ENCODE measurements at regions not wholly inside any gene's neighbourhood (a gene's known extent, or its start where the extent isn't known, plus 50 kb on each side); places are given as distances from the start of the nearest gene placed in this dataset.

- Mint-ChIP-seq H3K4me3 (no peak overlapping the region), H3K4me1 (ENCODE audit: low read depth in 2 of 2) (no peaks in the 10 kb centered on the region), H3K27ac (no peak overlapping the region), H3K36me3 (peaks cover 5% of the 10 kb centered on the region), H3K9me3 (peaks cover 11% of the 10 kb centered on the region), H3K27me3 (no peaks in the 10 kb centered on the region)
- ATAC-seq, result no peak
- DNase-seq (ENCODE audit: low spot score), result no peak
Measured at GRCh38 chr2:186274936-186275575, 211.0 kb upstream of the ZC3H15 start.

GRCh38 chr2:186276909-186277308 lies 209.2 kb upstream of the ZC3H15 start:
- Mint-ChIP-seq H3K27me3 (no peaks in the 10 kb centered on the region), H3K4me1 (ENCODE audit: low read depth in 2 of 2) (no peaks in the 10 kb centered on the region), H3K4me3 (no peak overlapping the region), H3K36me3 (peaks cover 12% of the 10 kb centered on the region), H3K9me3 (peaks cover 15% of the 10 kb centered on the region), H3K27ac (no peak overlapping the region)
- no peak for ATAC-seq
- no peak for DNase-seq (ENCODE audit: low spot score)

DNA sequence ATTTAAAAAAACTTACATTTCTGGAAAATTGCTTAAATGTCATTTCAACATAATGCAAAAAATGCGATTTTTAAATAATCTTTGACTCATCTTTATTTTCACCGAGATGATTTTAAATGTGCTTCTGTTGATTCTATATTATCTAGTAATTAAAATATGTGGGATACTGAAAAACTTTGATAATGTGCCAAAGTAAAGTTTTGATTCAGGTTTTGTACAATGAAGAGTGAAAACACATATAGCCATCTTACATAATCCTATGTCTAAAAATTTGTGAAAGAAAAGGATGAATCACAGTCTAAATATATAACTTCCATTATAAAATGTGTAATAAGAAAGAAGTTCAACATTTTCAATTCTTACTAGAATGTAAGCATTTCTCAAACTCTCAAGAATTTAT lies 204.3 kb upstream of the ZC3H15 start:
- ATAC-seq, result no peak
- H3K4me3 Mint-ChIP-seq, result no peak overlapping the region

GRCh38 chr2:186294248-186294888 lies 191.7 kb upstream of the ZC3H15 start:
- Mint-ChIP-seq H3K4me1 (ENCODE audit: low read depth in 2 of 2) (no peaks in the 10 kb centered on the region), H3K9me3 (peaks cover 18% of the 10 kb centered on the region), H3K4me3 (no peak overlapping the region), H3K27ac (no peak overlapping the region), H3K36me3 (no peaks in the 10 kb centered on the region), H3K27me3 (no peaks in the 10 kb centered on the region)
- DNase-seq (ENCODE audit: low spot score) (no peak), ATAC-seq (no peak)

More for the DNA sequence above, 204.3 kb upstream of the ZC3H15 start:
- Mint-ChIP-seq H3K9me3 (peaks cover 7% of the 10 kb centered on the region), H3K27ac (no peak overlapping the region), H3K4me1 (ENCODE audit: low read depth in 2 of 2) (no peaks in the 10 kb centered on the region), H3K36me3 (peaks cover 7% of the 10 kb centered on the region), H3K27me3 (no peaks in the 10 kb centered on the region)
- no peak for DNase-seq (ENCODE audit: low spot score)

DNA sequence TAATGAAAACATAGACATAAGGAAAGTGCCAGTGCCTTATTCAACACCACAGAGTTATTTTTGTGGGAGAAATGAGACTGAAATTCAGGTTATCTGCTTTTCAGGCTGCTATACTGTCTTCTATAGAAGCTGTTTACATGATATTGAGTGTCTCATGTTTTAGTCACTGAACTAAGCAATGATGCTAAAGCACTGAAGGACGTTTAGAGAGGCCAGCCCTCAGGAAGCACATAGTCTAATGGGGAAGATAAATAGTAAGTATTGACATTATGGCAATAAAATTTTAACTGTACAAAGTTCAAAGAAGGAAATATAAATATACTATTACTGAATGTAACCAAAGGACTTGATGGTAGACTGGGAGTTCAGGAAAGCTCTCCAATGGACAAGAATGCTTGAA lies 186.4 kb upstream of the ZC3H15 start:
- Mint-ChIP-seq H3K9me3 (peaks cover 26% of the 10 kb centered on the region), H3K36me3 (peaks cover 6% of the 10 kb centered on the region), H3K27me3 (no peaks in the 10 kb centered on the region), H3K27ac (no peak overlapping the region), H3K4me1 (ENCODE audit: low read depth in 2 of 2) (no peaks in the 10 kb centered on the region), H3K4me3 (no peak overlapping the region)
- ATAC-seq (no peak), DNase-seq (ENCODE audit: low spot score) (no peak)

GRCh38 chr2:186302263-186302662 lies 183.8 kb upstream of the ZC3H15 start:
- Mint-ChIP-seq H3K36me3 (peaks cover 12% of the 10 kb centered on the region), H3K4me1 (ENCODE audit: low read depth in 2 of 2) (no peaks in the 10 kb centered on the region), H3K9me3 (peaks cover 23% of the 10 kb centered on the region), H3K27me3 (no peaks in the 10 kb centered on the region), H3K4me3 (no peak overlapping the region), H3K27ac (no peak overlapping the region)
- no peak for DNase-seq (ENCODE audit: low spot score)
- no peak for ATAC-seq

GRCh38 chr2:186303091-186303490 lies 183.0 kb upstream of the ZC3H15 start:
- H3K27me3 Mint-ChIP-seq, result no peaks in the 10 kb centered on the region
- no peak overlapping the region for H3K27ac Mint-ChIP-seq
- DNase-seq (ENCODE audit: low spot score) (no peak), ATAC-seq (no peak)
- no peaks in the 10 kb centered on the region for H3K4me1 Mint-ChIP-seq (ENCODE audit: low read depth in 2 of 2)
- H3K36me3 Mint-ChIP-seq, result peaks cover 12% of the 10 kb centered on the region
- no peak overlapping the region for H3K4me3 Mint-ChIP-seq
- peaks cover 23% of the 10 kb centered on the region for H3K9me3 Mint-ChIP-seq

GRCh38 chr2:186304064-186304463 lies 182.0 kb upstream of the ZC3H15 start:
- H3K27me3 Mint-ChIP-seq, result no peaks in the 10 kb centered on the region
- H3K36me3 Mint-ChIP-seq, result peaks cover 12% of the 10 kb centered on the region
- no peak overlapping the region for H3K4me3 Mint-ChIP-seq
- no peak overlapping the region for H3K27ac Mint-ChIP-seq
- no peaks in the 10 kb centered on the region for H3K4me1 Mint-ChIP-seq (ENCODE audit: low read depth in 2 of 2)
- no peak for ATAC-seq
- H3K9me3 Mint-ChIP-seq, result peaks cover 15% of the 10 kb centered on the region
- DNase-seq (ENCODE audit: low spot score), result no peak

DNA sequence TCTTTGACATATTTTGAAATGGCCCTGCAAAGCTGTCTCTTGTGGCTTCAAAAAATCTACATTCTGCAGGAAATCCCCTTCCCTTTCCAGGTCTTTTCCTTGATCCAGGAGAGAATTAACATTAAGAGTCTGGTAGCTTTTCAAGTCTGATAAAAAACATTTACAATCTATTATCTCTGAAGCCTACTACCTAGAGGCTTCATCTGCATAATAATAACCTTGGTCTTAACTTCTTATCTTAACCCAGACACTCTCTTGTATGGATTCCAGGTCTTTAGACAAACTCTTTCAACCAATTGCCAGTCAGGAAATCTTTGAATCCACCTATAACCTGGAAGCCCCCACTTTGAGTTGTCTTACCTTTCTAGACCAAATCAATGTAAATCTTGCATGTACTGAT lies 179.3 kb upstream of the ZC3H15 start:
- Mint-ChIP-seq H3K27me3 (no peaks in the 10 kb centered on the region), H3K9me3 (peaks cover 12% of the 10 kb centered on the region), H3K4me1 (ENCODE audit: low read depth in 2 of 2) (no peaks in the 10 kb centered on the region), H3K27ac (no peak overlapping the region), H3K36me3 (peaks cover 12% of the 10 kb centered on the region), H3K4me3 (no peak overlapping the region)
- DNase-seq (ENCODE audit: low spot score) (no peak), ATAC-seq (no peak)

DNA sequence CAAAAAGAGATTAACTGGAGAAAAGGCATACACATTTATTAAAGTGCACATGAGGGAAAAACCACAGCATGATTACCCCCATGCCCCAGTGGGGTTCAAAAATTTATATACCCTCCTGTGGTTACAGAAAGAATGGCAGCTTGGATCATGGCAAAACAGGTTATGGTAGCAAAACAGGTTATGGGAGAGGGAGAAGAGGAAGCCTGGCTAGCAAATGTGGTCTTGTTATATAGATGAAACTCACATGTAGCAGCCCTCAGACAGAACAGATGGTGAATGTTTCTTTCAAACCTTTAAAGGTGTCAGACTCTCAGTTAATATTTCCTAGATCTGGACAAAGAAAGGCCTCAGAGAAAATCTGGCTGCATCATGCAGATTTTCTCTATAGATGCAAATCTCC lies 178.2 kb upstream of the ZC3H15 start:
- no peak overlapping the region for H3K27ac Mint-ChIP-seq
- ATAC-seq (no peak), DNase-seq (ENCODE audit: low spot score) (no peak)
- H3K36me3 Mint-ChIP-seq, result peaks cover 23% of the 10 kb centered on the region
- H3K9me3 Mint-ChIP-seq, result peaks cover 12% of the 10 kb centered on the region
- no peaks in the 10 kb centered on the region for H3K27me3 Mint-ChIP-seq
- H3K4me1 Mint-ChIP-seq (ENCODE audit: low read depth in 2 of 2), result no peaks in the 10 kb centered on the region
- H3K4me3 Mint-ChIP-seq, result no peak overlapping the region

- H3K27me3 Mint-ChIP-seq, result no peaks in the 10 kb centered on the region
- no peak overlapping the region for H3K4me3 Mint-ChIP-seq
- peaks cover 23% of the 10 kb centered on the region for H3K36me3 Mint-ChIP-seq
- H3K4me1 Mint-ChIP-seq (ENCODE audit: low read depth in 2 of 2), result no peaks in the 10 kb centered on the region
- DNase-seq (ENCODE audit: low spot score) (no peak), ATAC-seq (no peak)
- no peak overlapping the region for H3K27ac Mint-ChIP-seq
- H3K9me3 Mint-ChIP-seq, result peaks cover 12% of the 10 kb centered on the region
Measured at GRCh38 chr2:186308347-186308746, 177.7 kb upstream of the ZC3H15 start.

- H3K27ac Mint-ChIP-seq, result no peak overlapping the region
- H3K36me3 Mint-ChIP-seq, result peaks cover 33% of the 10 kb centered on the region
- no peaks in the 10 kb centered on the region for H3K4me1 Mint-ChIP-seq (ENCODE audit: low read depth in 2 of 2)
- H3K27me3 Mint-ChIP-seq, result no peaks in the 10 kb centered on the region
- no peak for DNase-seq (ENCODE audit: low spot score)
- H3K4me3 Mint-ChIP-seq, result no peak overlapping the region
- ATAC-seq, result no peak
- H3K9me3 Mint-ChIP-seq, result peaks cover 8% of the 10 kb centered on the region
Measured at GRCh38 chr2:186309901-186310300, 176.2 kb upstream of the ZC3H15 start.

DNA sequence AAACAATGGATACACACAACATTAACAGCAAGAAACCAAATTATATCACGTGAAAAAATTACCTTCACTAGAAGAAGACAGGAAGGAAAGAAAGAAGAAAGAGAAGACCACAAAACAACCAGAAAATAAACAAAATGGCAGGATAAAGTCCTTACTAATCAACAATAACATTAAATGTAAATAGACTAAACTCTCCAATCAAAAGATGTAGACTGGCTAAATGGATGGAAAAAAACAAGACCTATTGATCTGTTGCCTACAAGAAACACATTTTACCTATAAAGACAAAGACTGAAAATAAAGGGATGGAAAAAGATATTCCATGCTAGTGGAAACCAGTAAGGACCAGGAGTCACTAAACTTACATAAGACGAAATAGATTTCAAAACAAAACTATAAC lies 167.0 kb upstream of the ZC3H15 start:
- ATAC-seq, result no peak
- peaks cover 27% of the 10 kb centered on the region for H3K9me3 Mint-ChIP-seq
- H3K36me3 Mint-ChIP-seq, result peaks cover 38% of the 10 kb centered on the region
- H3K4me3 Mint-ChIP-seq, result no peak overlapping the region
- no peak for DNase-seq (ENCODE audit: low spot score)
- H3K27me3 Mint-ChIP-seq, result no peaks in the 10 kb centered on the region
- H3K4me1 Mint-ChIP-seq (ENCODE audit: low read depth in 2 of 2), result no peaks in the 10 kb centered on the region
- H3K27ac Mint-ChIP-seq, result no peak overlapping the region

DNA sequence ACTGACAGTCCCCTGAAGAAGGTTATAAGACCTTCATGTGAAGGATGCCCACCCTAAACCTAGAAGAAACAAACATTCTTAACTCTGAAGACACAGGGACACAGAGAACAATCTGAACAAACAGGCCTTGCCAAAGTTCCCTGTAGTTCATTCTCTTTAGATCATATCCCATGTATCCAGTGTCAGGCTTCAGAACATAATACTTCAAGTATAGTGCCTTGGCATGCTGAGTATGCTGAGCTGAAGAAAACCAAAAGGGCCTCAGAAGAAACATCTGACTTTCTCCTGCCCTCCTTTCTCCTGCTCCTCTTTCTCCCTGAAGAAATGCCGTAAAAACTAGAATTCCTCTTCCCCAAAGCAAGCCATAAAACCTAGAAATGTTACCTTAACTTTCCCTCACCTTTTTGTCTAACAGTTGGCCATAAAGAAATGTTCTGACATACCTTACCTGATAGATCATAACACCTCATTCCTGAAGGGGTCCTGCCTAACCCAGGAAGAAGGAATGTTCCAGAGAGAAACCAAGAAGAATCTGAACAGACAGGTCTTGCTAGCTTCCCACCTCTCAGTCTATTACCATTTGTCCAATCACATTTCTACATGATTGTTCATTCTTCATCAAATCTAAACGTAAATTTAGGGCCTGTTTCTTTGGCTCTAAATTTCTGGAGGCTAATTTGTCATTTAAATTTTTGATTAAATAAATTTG lies 160.1 kb upstream of the ZC3H15 start:
- Mint-ChIP-seq H3K4me1 (ENCODE audit: low read depth in 2 of 2) (no peaks in the 10 kb centered on the region), H3K27ac (no peak overlapping the region), H3K36me3 (peaks cover 6% of the 10 kb centered on the region), H3K27me3 (no peaks in the 10 kb centered on the region), H3K9me3 (peaks cover 10% of the 10 kb centered on the region), H3K4me3 (no peak overlapping the region)
- DNase-seq (ENCODE audit: low spot score) (no peak), ATAC-seq (no peak)
